ENCODE measurements at regions not wholly inside any gene's neighbourhood (a gene's known extent, or its start where the extent isn't known, plus 50 kb on each side); places are given as distances from the start of the nearest gene placed in this dataset.

DNA sequence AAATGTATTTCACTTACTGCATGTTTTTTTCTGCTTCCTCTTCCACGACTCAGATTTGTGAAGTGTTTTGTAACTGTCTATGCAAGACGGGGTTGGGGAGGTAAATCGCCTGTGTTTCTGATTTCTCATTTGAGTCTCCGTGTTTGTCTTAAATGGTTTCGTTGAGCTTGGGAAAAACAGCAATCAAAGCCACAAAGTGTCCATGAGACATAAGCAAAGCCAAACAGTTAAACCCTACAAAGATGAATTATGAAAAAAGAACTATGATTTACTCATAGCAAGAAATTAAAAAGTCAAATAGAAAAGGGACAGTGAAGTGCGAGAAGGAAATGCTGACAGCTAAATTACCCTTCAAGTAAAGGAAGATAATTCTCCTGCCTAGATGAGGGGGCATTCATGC is 164.3 kb upstream of the TMPO start:
- no peaks in the 10 kb centered on the region for H3K9me3 ChIP-seq
- DNase-seq (ENCODE audit: low spot score) = no peak
- no peaks in the 10 kb centered on the region for H3K36me3 ChIP-seq
- no peaks in the 10 kb centered on the region for H3K4me1 ChIP-seq (replicated peaks)
- no peak overlapping the region for H3K27ac ChIP-seq
- no peak overlapping the region for H3K4me3 ChIP-seq
- intact Hi-C loops (cut with DNase I) = no loop called here
- TF ChIP-seq, protein P1, sequence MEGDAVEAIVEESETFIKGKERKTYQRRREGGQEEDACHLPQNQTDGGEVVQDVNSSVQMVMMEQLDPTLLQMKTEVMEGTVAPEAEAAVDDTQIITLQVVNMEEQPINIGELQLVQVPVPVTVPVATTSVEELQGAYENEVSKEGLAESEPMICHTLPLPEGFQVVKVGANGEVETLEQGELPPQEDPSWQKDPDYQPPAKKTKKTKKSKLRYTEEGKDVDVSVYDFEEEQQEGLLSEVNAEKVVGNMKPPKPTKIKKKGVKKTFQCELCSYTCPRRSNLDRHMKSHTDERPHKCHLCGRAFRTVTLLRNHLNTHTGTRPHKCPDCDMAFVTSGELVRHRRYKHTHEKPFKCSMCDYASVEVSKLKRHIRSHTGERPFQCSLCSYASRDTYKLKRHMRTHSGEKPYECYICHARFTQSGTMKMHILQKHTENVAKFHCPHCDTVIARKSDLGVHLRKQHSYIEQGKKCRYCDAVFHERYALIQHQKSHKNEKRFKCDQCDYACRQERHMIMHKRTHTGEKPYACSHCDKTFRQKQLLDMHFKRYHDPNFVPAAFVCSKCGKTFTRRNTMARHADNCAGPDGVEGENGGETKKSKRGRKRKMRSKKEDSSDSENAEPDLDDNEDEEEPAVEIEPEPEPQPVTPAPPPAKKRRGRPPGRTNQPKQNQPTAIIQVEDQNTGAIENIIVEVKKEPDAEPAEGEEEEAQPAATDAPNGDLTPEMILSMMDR (IDR thresholded peaks at IDR 0.05) = no peak
- TF ChIP-seq POLR2A (IDR thresholded peaks at IDR 0.05) = no peak
- no peak for TF ChIP-seq POLR2AphosphoS5 (IDR thresholded peaks at IDR 0.05)
- no peaks in the 10 kb centered on the region for H3K27me3 ChIP-seq (replicated peaks; ENCODE audit: insufficient read depth)
- WGBS = 80% methylated on average over 6 of the region's 6 CpGs

DNA sequence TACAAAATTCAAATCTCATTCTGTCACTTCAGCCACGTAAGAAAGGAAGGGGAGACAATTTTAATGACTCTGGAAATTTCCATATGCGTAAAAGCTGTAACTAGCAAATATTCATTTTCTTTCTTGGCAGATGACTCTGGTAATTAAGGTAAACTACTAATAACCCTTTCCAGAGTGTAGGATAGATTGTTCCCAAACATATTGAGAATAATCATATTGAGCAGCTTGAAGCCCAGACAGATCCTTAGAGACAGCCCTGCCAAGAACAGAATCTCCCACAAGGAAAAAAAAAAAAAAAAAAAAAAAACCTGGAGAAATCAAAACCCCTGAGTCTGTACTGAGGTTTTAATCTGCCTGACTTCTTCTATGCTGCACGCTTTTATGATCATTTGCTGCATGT is 163.6 kb upstream of the TMPO start:
- Histone ChIP-seq H3K4me1 (replicated peaks) (no peaks in the 10 kb centered on the region), H3K27me3 (replicated peaks; ENCODE audit: insufficient read depth) (no peaks in the 10 kb centered on the region), H3K4me3 (no peak overlapping the region), H3K9me3 (no peaks in the 10 kb centered on the region), H3K27ac (no peak overlapping the region), H3K36me3 (no peaks in the 10 kb centered on the region)
- 86% methylated on average over 3 of the region's 3 CpGs for WGBS
- TF ChIP-seq, protein P1 (IDR thresholded peaks at IDR 0.05) = no peak
- TF ChIP-seq POLR2A (IDR thresholded peaks at IDR 0.05) = no peak
- no peak for TF ChIP-seq POLR2AphosphoS5 (IDR thresholded peaks at IDR 0.05)
- intact Hi-C loops (cut with DNase I) = no loop called here
- no peak for DNase-seq (ENCODE audit: low spot score)

- Histone ChIP-seq H3K4me3 (no peak overlapping the region), H3K27me3 (replicated peaks; ENCODE audit: insufficient read depth) (no peaks in the 10 kb centered on the region), H3K9me3 (no peaks in the 10 kb centered on the region), H3K4me1 (replicated peaks) (no peaks in the 10 kb centered on the region), H3K27ac (no peak overlapping the region), H3K36me3 (no peaks in the 10 kb centered on the region)
- intact Hi-C loops (cut with DNase I) = no loop called here
- WGBS = 74% methylated on average over 4 of the region's 4 CpGs
- DNase-seq (ENCODE audit: low spot score) = no peak
- no peak for TF ChIP-seq POLR2A (IDR thresholded peaks at IDR 0.05)
- TF ChIP-seq POLR2AphosphoS5 (IDR thresholded peaks at IDR 0.05) = no peak
Measured at GRCh38 chr12:98352218-98352811, 163.1 kb upstream of the TMPO start.

DNA sequence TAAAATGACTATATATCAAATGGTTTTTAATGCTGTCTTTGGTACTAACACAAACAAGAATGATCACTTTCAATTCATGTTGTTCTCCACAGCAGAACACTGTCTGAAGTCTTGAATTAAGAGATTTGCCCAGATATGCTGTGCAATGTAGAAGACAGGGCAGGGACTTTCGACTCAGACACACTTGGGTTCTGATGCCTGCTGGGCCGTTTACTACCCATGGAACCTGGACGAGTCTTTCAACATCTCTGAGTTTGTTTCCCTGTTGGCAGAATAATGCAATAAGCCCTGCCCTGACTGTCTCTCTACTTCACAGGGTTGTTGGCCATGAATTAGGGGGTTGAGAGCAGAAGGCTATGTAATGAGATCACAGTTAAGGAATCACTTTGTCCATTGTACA is 162.6 kb upstream of the TMPO start:
- WGBS = 79% methylated on average over 3 of the region's 3 CpGs
- no peak overlapping the region for H3K4me3 ChIP-seq
- no peaks in the 10 kb centered on the region for H3K27me3 ChIP-seq (replicated peaks; ENCODE audit: insufficient read depth)
- DNase-seq (ENCODE audit: low spot score) = no peak
- H3K4me1 ChIP-seq (replicated peaks) = no peaks in the 10 kb centered on the region
- no peak overlapping the region for H3K27ac ChIP-seq
- TF ChIP-seq POLR2A (IDR thresholded peaks at IDR 0.05) (no peak), POLR2AphosphoS5 (IDR thresholded peaks at IDR 0.05) (no peak)
- TF ChIP-seq, protein P1 (IDR thresholded peaks at IDR 0.05) = no peak
- intact Hi-C loops (cut with DNase I) = no loop called here
- no peaks in the 10 kb centered on the region for H3K36me3 ChIP-seq
- H3K9me3 ChIP-seq = no peaks in the 10 kb centered on the region

DNA sequence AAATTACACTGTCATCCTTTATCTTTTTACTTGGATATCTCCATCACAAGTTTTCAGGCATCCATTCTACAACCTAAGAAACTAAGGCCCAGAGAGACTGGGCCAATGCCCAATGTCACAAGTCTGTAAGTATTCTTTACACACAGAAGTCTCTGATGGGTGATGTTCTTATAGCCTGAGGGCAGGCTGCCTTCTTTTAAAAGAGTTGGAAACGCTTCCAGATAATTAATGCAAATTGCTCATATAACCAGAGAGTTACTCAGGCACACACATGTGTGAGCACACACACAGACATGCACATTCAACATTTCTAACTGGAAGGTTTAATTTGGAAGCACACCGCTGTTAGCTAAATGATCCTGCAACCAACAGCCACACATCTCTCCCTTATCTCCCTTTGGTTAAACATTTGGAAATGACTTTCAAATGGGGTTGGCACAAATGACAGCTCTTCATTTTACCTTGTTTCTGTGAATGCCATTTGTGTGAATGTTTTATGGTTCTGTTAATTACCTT is 160.8 kb upstream of the TMPO start:
- H3K27me3 ChIP-seq (replicated peaks; ENCODE audit: insufficient read depth) = no peaks in the 10 kb centered on the region
- no peaks in the 10 kb centered on the region for H3K9me3 ChIP-seq
- TF ChIP-seq POLR2A (IDR thresholded peaks at IDR 0.05) = no peak
- no peak for TF ChIP-seq POLR2AphosphoS5 (IDR thresholded peaks at IDR 0.05)
- no peak overlapping the region for H3K4me3 ChIP-seq
- 74% methylated on average over 2 of the region's 2 CpGs for WGBS
- H3K36me3 ChIP-seq = no peaks in the 10 kb centered on the region
- no peak overlapping the region for H3K27ac ChIP-seq
- no peak for DNase-seq (ENCODE audit: low spot score)
- intact Hi-C loops (cut with DNase I) = no loop called here
- no peaks in the 10 kb centered on the region for H3K4me1 ChIP-seq (replicated peaks)

DNA sequence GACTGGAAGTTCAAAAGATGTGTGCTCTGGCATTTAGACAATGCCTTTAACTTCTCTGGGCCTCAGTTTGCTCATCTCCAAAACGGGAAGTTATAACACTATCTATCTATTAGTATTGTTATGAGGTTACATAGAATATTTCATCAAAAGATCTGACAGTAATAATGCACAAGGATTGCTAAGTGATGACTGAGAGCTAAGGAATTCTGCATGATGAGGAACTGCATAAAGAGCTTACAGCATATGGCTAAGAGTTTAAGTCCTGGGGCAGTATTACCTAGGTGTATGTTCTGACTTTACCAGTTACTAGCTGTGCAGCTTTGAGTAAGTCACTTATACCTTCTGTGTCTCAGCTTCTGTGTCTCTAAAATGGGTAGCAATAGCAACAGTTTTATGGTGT is 160.1 kb upstream of the TMPO start:
- TF ChIP-seq POLR2AphosphoS5 (IDR thresholded peaks at IDR 0.05) (no peak), POLR2A (IDR thresholded peaks at IDR 0.05) (no peak)
- Histone ChIP-seq H3K4me3 (no peak overlapping the region), H3K36me3 (no peaks in the 10 kb centered on the region), H3K27me3 (replicated peaks; ENCODE audit: insufficient read depth) (no peaks in the 10 kb centered on the region), H3K27ac (no peak overlapping the region), H3K9me3 (no peaks in the 10 kb centered on the region), H3K4me1 (replicated peaks) (no peaks in the 10 kb centered on the region)
- intact Hi-C loops (cut with DNase I) = no loop called here
- WGBS = 46% methylated on average over 1 of the region's 1 CpG
- no peak for DNase-seq (ENCODE audit: low spot score)
